ENCODE measurements at regions not wholly inside any gene's neighbourhood (a gene's known extent, or its start where the extent isn't known, plus 50 kb on each side); places are given as distances from the start of the nearest gene placed in this dataset.
A peak's percentile ranks its signal among the peaks of the same experiment; 100 is the strongest.

DNA sequence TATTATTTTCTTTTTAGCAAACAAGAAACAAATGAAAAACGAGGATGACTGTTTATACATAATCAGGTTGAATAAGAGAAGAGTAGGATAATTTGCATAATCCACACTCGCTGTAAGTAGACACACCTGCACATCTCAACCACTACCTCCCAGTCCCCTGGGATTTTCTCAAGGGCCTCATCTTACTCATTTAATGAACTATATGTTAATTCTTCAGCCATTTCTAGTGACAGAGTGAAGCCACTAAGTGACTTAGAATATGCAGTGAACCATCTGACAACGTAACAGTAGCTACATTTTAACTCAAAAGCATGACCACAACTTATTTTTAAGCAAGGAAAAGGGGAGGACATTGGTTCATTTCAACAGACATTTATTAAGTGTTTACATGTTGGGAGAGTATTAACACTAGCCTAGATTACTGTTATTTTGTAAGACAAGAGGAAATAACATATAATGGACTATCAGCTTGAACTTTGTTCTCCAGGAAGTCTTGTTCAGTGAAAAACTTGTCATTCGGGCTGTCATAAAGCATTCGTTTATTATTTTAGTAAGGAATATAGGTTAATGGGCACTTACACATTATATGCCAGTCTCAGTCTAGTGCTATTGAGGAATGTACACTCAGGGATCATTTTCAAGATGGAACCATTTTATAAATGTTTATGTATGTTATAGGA, 173.0 kb upstream of the ROBO2 start:
- H3K9ac ChIP-seq (ENCODE audit: low read depth in 2 of 2, low read length in 2 of 2): no peak overlapping the region
- H3K36me3 ChIP-seq: no peaks in the 10 kb centered on the region
- no peaks in the 10 kb centered on the region for H3K4me1 ChIP-seq
- no peak overlapping the region for H3K27ac ChIP-seq
- no peaks in the 10 kb centered on the region for H3K9me3 ChIP-seq
- no peak overlapping the region for H3K4me3 ChIP-seq
- TF ChIP-seq, protein P1, sequence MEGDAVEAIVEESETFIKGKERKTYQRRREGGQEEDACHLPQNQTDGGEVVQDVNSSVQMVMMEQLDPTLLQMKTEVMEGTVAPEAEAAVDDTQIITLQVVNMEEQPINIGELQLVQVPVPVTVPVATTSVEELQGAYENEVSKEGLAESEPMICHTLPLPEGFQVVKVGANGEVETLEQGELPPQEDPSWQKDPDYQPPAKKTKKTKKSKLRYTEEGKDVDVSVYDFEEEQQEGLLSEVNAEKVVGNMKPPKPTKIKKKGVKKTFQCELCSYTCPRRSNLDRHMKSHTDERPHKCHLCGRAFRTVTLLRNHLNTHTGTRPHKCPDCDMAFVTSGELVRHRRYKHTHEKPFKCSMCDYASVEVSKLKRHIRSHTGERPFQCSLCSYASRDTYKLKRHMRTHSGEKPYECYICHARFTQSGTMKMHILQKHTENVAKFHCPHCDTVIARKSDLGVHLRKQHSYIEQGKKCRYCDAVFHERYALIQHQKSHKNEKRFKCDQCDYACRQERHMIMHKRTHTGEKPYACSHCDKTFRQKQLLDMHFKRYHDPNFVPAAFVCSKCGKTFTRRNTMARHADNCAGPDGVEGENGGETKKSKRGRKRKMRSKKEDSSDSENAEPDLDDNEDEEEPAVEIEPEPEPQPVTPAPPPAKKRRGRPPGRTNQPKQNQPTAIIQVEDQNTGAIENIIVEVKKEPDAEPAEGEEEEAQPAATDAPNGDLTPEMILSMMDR (IDR thresholded peaks at IDR 0.05): no peak
- H3K27me3 ChIP-seq: no peaks in the 10 kb centered on the region
- no peak for DNase-seq
- intact Hi-C loops (cut with DNase I): no loop called here

DNA sequence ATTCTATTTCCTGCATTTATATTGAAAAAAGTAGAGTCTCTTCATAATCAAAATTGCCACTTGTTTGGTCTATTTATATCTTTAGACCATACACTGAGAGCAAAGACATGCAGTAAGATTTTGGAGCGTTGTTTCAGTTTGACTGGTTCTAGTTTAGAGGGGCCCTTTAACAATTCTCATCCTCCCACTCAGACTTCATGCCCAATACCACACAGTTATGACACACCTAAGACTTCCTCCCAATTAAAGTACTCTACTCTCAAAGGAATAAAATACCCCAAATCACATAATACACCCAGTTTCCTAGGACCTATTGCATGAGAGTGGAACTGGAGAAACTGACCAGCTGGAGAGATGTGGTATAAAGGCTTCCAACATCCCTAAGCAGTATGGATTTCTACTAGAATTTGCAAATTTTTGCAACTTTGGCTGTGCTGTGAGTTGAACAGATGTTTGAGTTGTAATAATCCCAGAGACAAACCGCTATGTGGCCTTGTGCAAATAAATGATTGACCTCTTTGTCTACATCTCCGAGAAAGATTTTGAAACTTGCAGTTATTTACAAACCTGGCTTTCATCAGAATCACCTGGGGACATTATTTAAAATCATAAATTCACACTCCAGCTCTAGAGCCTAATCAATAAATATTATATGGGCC, 170.0 kb upstream of the ROBO2 start:
- Histone ChIP-seq H3K4me3 (no peak overlapping the region), H3K4me1 (peaks cover 4% of the 10 kb centered on the region), H3K27me3 (no peaks in the 10 kb centered on the region), H3K9me3 (no peaks in the 10 kb centered on the region), H3K9ac (ENCODE audit: low read depth in 2 of 2, low read length in 2 of 2) (no peak overlapping the region), H3K27ac (no peak overlapping the region), H3K36me3 (no peaks in the 10 kb centered on the region)
- no peak for DNase-seq
- intact Hi-C loops (cut with DNase I): no loop called here
- TF ChIP-seq, protein P1 (IDR thresholded peaks at IDR 0.05): no peak

DNA sequence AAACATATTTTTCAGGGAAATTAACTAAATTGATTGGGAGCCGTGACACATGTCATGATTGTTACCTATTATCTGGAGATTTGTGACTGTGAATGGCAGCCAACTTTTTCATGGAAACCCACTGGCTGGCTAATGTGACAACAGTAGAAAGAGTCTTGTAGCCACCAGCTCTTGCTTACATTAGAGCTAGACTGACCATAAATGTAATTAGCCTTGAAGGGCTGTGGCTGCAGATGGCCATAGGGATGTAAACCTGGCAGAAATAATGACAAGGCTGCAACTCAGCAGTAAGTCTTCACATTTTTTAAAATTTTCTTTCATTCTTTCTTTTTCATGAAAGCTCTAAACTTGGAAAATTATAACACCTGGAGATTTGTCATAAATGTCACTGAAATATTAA, 168.2 kb upstream of the ROBO2 start:
- intact Hi-C loops (cut with DNase I): no loop called here
- peaks cover 4% of the 10 kb centered on the region for H3K4me1 ChIP-seq
- no peak for DNase-seq

DNA sequence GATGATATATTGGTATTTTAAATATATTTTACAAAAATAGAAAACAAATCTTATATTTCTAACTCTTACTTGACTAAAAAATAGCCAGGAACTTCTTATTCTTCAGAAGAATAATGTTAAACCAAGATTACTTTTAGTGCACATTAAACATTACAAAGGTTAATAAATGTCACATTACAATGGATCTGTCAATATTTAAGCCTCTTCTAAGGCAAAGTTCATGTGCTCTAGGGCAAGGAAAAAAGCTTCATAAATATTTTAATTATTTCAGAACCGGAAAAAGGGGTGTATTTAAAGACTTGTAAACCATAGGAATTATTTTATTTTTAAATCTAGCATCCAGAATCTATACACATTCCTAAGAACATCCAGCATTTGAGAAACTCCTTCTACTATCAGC, 166.9 kb upstream of the ROBO2 start:
- no peak overlapping the region for H3K27ac ChIP-seq
- no peak overlapping the region for H3K9ac ChIP-seq (ENCODE audit: low read depth in 2 of 2, low read length in 2 of 2)
- TF ChIP-seq, protein P1 (IDR thresholded peaks at IDR 0.05): no peak
- no peak overlapping the region for H3K4me3 ChIP-seq
- no peaks in the 10 kb centered on the region for H3K9me3 ChIP-seq
- intact Hi-C loops (cut with DNase I): no loop called here
- H3K36me3 ChIP-seq: no peaks in the 10 kb centered on the region
- H3K4me1 ChIP-seq: peaks cover 4% of the 10 kb centered on the region
- H3K27me3 ChIP-seq: no peaks in the 10 kb centered on the region
- DNase-seq: no peak

More for the DNA sequence above, 168.2 kb upstream of the ROBO2 start:
- Histone ChIP-seq H3K27me3 (no peaks in the 10 kb centered on the region), H3K27ac (no peak overlapping the region), H3K9ac (ENCODE audit: low read depth in 2 of 2, low read length in 2 of 2) (no peak overlapping the region), H3K9me3 (no peaks in the 10 kb centered on the region), H3K36me3 (no peaks in the 10 kb centered on the region), H3K4me3 (no peak overlapping the region)
- TF ChIP-seq, protein P1 (IDR thresholded peaks at IDR 0.05): no peak

DNA sequence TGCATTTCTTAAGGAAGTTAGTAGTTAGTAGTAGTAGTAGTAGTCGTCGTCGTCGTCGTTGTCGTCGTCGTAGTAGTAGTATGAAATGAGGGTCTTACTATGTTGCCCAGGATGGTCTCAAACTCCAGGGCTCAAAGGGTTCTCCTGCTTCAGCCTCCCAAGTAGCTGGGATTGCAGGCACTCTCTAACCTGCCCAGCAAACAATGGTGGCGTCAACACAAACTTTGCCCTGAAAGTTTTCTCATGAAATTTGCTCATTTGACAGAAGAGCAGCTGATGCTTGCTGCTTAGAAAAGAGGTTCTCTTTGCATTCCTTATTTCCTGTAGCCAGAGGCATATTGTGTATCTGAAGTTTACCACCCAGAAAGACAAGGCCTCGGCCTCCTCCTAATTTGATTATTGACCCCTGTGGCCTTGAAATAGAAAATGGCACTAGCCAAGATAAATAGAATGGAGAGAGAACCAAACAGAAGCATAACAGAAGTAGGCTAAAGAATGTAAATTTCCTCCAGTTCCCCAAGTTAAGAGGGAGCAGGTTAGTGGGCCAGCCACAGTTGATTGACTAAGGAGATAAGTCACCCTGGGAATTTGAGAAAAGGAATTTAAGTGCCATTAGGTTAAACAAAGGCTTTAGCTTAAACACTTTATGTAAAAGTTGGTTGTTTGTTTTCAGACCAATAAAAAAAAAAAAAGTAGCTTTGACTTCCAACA, 166.2 kb upstream of the ROBO2 start:
- TF ChIP-seq, protein P1 (IDR thresholded peaks at IDR 0.05): no peak
- H3K4me1 ChIP-seq: peaks cover 4% of the 10 kb centered on the region
- intact Hi-C loops (cut with DNase I): no loop called here
- no peak overlapping the region for H3K4me3 ChIP-seq
- no peak overlapping the region for H3K9ac ChIP-seq (ENCODE audit: low read depth in 2 of 2, low read length in 2 of 2)
- DNase-seq: peak; percentile 19
- H3K9me3 ChIP-seq: no peaks in the 10 kb centered on the region
- H3K27ac ChIP-seq: no peak overlapping the region
- H3K27me3 ChIP-seq: no peaks in the 10 kb centered on the region
- no peaks in the 10 kb centered on the region for H3K36me3 ChIP-seq

Data from colonic mucosa (tissue), 4 donors.